HCT116 (cell line): ENCODE measurements at regions not wholly inside any gene's neighbourhood (a gene's known extent, or its start where the extent isn't known, plus 50 kb on each side); places are given as distances from the start of the nearest gene placed in this dataset.

Source experiments
- ELF1 ChIP-seq: IDR thresholded peaks from 2 replicates; pipeline ENCODE4 v1.6.1; 2012; ENCODE audit warnings: low read depth, borderline replicate concordance
- EZH2 ChIP-seq: fragments of 200-600 bp; sonication (generic); IDR thresholded peaks from 2 replicates; pipeline ENCODE4 v1.6.1; 2017; ENCODE audit warnings: antibody characterized with exemption, mixed run types
- JUND ChIP-seq: IDR thresholded peaks from 2 replicates; pipeline ENCODE4 v1.6.1; 2012
- POLR2A ChIP-seq: IDR thresholded peaks from 2 replicates; pipeline ENCODE4 v1.7.0; 2011; ENCODE audit warnings: borderline replicate concordance; ENCODE audit not compliant: insufficient read depth, insufficient read length; ENCODE audit errors: extremely low read depth
- POLR2AphosphoS5 ChIP-seq: IDR thresholded peaks from 2 replicates; pipeline ENCODE4 v1.6.1; 2011; ENCODE audit warnings: mild to moderate bottlenecking, low read depth, low read length, moderate library complexity
- SP1 ChIP-seq: IDR thresholded peaks from 2 replicates; pipeline ENCODE4 v1.6.1; 2012; ENCODE audit warnings: low read depth
- TCF7L2 ChIP-seq: IDR thresholded peaks from 2 replicates; pipeline ENCODE4 v1.7.0; 2011; ENCODE audit warnings: borderline replicate concordance, inconsistent platforms; ENCODE audit not compliant: insufficient read depth, insufficient read length; ENCODE audit errors: extremely low read depth
- TF ChIP-seq, protein P1 (sequence below), 3 experiments: fragments of 200-600 bp in 1 of 3; sonication (generic) in 1 of 3; IDR thresholded peaks in 2 of 3; conservative IDR thresholded peaks in 1 of 3; 2 replicates each; pipeline ENCODE4 v1.5.1; 2012 to 2017; ENCODE audit warnings: low read depth in 2 of 3, low read length in 2 of 3, antibody characterized with exemption in 1 of 3, borderline replicate concordance in 1 of 3, control low read depth in 1 of 3, mild to moderate bottlenecking in 1 of 3, mixed read lengths in 1 of 3, mixed run types in 1 of 3, moderate library complexity in 1 of 3; ENCODE audit not compliant: insufficient read depth in 1 of 3
- TF ChIP-seq, protein P2 (sequence below): IDR thresholded peaks from 2 replicates; pipeline ENCODE4 v1.6.1; 2012; ENCODE audit warnings: low read depth
- TF ChIP-seq, protein P3 (sequence below): IDR thresholded peaks from 2 replicates; pipeline ENCODE4 v1.6.1; 2012

DNA sequence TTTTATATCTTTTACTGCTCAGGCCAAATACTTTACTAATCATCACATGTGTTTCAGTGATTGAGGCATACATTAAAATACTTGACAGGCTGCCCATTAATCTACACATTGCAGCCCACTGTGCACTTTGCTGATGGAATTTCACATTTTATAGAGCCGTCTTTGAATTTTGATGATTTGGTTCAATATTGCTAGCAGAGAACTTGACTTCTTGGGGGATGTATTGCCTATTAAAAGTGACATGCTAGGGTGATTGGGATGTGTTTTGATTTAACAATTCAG, 1291.0 kb upstream of the GYPC start:
- TF ChIP-seq POLR2AphosphoS5 (no peak), POLR2A (no peak), EZH2 (no peak), JUND (no peak), ELF1 (no peak), SP1 (no peak), TCF7L2 (no peak)
- TF ChIP-seq, protein P1, sequence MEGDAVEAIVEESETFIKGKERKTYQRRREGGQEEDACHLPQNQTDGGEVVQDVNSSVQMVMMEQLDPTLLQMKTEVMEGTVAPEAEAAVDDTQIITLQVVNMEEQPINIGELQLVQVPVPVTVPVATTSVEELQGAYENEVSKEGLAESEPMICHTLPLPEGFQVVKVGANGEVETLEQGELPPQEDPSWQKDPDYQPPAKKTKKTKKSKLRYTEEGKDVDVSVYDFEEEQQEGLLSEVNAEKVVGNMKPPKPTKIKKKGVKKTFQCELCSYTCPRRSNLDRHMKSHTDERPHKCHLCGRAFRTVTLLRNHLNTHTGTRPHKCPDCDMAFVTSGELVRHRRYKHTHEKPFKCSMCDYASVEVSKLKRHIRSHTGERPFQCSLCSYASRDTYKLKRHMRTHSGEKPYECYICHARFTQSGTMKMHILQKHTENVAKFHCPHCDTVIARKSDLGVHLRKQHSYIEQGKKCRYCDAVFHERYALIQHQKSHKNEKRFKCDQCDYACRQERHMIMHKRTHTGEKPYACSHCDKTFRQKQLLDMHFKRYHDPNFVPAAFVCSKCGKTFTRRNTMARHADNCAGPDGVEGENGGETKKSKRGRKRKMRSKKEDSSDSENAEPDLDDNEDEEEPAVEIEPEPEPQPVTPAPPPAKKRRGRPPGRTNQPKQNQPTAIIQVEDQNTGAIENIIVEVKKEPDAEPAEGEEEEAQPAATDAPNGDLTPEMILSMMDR (IDR thresholded peaks at IDR 0.05 in 2 of 3, conservative IDR thresholded peaks at IDR 0.05 in 1 of 3; ENCODE audit: borderline replicate concordance in 1 of 3, insufficient read depth in 1 of 3, low read depth in 2 of 3, low read length in 2 of 3), result no peak
- TF ChIP-seq, protein P2, sequence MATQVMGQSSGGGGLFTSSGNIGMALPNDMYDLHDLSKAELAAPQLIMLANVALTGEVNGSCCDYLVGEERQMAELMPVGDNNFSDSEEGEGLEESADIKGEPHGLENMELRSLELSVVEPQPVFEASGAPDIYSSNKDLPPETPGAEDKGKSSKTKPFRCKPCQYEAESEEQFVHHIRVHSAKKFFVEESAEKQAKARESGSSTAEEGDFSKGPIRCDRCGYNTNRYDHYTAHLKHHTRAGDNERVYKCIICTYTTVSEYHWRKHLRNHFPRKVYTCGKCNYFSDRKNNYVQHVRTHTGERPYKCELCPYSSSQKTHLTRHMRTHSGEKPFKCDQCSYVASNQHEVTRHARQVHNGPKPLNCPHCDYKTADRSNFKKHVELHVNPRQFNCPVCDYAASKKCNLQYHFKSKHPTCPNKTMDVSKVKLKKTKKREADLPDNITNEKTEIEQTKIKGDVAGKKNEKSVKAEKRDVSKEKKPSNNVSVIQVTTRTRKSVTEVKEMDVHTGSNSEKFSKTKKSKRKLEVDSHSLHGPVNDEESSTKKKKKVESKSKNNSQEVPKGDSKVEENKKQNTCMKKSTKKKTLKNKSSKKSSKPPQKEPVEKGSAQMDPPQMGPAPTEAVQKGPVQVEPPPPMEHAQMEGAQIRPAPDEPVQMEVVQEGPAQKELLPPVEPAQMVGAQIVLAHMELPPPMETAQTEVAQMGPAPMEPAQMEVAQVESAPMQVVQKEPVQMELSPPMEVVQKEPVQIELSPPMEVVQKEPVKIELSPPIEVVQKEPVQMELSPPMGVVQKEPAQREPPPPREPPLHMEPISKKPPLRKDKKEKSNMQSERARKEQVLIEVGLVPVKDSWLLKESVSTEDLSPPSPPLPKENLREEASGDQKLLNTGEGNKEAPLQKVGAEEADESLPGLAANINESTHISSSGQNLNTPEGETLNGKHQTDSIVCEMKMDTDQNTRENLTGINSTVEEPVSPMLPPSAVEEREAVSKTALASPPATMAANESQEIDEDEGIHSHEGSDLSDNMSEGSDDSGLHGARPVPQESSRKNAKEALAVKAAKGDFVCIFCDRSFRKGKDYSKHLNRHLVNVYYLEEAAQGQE, result no peak
- TF ChIP-seq, protein P3, sequence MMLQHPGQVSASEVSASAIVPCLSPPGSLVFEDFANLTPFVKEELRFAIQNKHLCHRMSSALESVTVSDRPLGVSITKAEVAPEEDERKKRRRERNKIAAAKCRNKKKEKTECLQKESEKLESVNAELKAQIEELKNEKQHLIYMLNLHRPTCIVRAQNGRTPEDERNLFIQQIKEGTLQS, result no peak
